NAMALWA (cell line): ENCODE measurements at regions not wholly inside any gene's neighbourhood (a gene's known extent, or its start where the extent isn't known, plus 50 kb on each side); places are given as distances from the start of the nearest gene placed in this dataset.
"Not testable (repeated sequence)": the region's sequence is repeated elsewhere in the genome, so short reads cannot be mapped to it uniquely, and the experiment has no call there.

Experiments used
- DNase-seq: peaks from one replicate; pipeline ENCODE4 v3.0.0-alpha.2; 2015; ENCODE audit warnings: low spot score

- DNase-seq: no peak
Observed at GRCh38 chr5:144644317-144644716, 473.6 kb downstream of the KCTD16 start.

GRCh38 chr5:144638787-144639186 is 468.1 kb downstream of the KCTD16 start:
- DNase-seq: no peak

GRCh38 chr5:144634138-144634537 is 463.5 kb downstream of the KCTD16 start:
- no peak for DNase-seq

- DNase-seq: no peak
Observed at GRCh38 chr5:144598451-144599068, 427.9 kb downstream of the KCTD16 start.

- no peak for DNase-seq
Observed at GRCh38 chr5:144596517-144596916, 425.8 kb downstream of the KCTD16 start.

- no peak for DNase-seq
Observed at GRCh38 chr5:144594919-144595318, 424.2 kb downstream of the KCTD16 start.

GRCh38 chr5:144594234-144594633 is 423.6 kb downstream of the KCTD16 start:
- not testable (repeated sequence) for DNase-seq

GRCh38 chr5:144585681-144586080 is 415.0 kb downstream of the KCTD16 start:
- no peak for DNase-seq

- DNase-seq: no peak
Observed at GRCh38 chr5:144583541-144584449, 413.1 kb downstream of the KCTD16 start.

- DNase-seq: no peak
Observed at GRCh38 chr5:144582066-144582465, 411.4 kb downstream of the KCTD16 start.

GRCh38 chr5:144581044-144581443 is 410.4 kb downstream of the KCTD16 start:
- no peak for DNase-seq

- no peak for DNase-seq
Observed at GRCh38 chr5:144577676-144578075, 407.0 kb downstream of the KCTD16 start.

- DNase-seq: no peak
Observed at GRCh38 chr5:144575736-144576135, 405.1 kb downstream of the KCTD16 start.

GRCh38 chr5:144567421-144567780 is 396.7 kb downstream of the KCTD16 start:
- no peak for DNase-seq

- DNase-seq: no peak
Observed at GRCh38 chr5:144566747-144567420, 396.2 kb downstream of the KCTD16 start.

GRCh38 chr5:144549580-144549979 is 378.9 kb downstream of the KCTD16 start:
- DNase-seq: no peak

- no peak for DNase-seq
Observed at GRCh38 chr5:144548936-144549335, 378.3 kb downstream of the KCTD16 start.

GRCh38 chr5:144547098-144547499 is 376.4 kb downstream of the KCTD16 start:
- DNase-seq: no peak

- no peak for DNase-seq
Observed at GRCh38 chr5:144538845-144539244, 368.2 kb downstream of the KCTD16 start.
